Aorta (tissue), 5 donors: ENCODE measurements at regions not wholly inside any gene's neighbourhood (a gene's known extent, or its start where the extent isn't known, plus 50 kb on each side); places are given as distances from the start of the nearest gene placed in this dataset.
"Not testable (repeated sequence)": the region's sequence is repeated elsewhere in the genome, so short reads cannot be mapped to it uniquely, and the experiment has no call there.

Experiments
- ATAC-seq: fragments of 200-7000 bp; cut with Tn5 transposase; one replicate; pipeline ENCODE4 v1.9.1; 2022; ENCODE audit warnings: moderate library complexity; ENCODE audit not compliant: low FRiP score
- DNase-seq, 2 donors: peaks; one replicate each; pipeline ENCODE4 v3.0.0-alpha.2; 2020
- H3K27ac ChIP-seq, 2 donors: one replicate each; pipeline ENCODE4 v1.5.1; 2013; ENCODE audit warnings: low read length in 2 of 2, mild to moderate bottlenecking in 2 of 2, moderate library complexity in 2 of 2, control low read depth in 1 of 2, inconsistent platforms in 1 of 2, low read depth in 1 of 2
- H3K27me3 ChIP-seq, 2 donors: one replicate each; pipeline ENCODE4 v1.6.1; 2013; ENCODE audit warnings: control low read depth in 1 of 2, low read length in 1 of 2, mild to moderate bottlenecking in 1 of 2, moderate library complexity in 1 of 2; ENCODE audit not compliant: insufficient read depth in 2 of 2, control insufficient read depth in 1 of 2
- H3K36me3 ChIP-seq, 2 donors: one replicate each; pipeline ENCODE4 v1.6.1; 2013; ENCODE audit warnings: control low read depth in 1 of 2, low read length in 1 of 2, mild to moderate bottlenecking in 1 of 2; ENCODE audit not compliant: insufficient read depth in 2 of 2, control insufficient read depth in 1 of 2
- H3K4me1 ChIP-seq, 2 donors: one replicate each; pipeline ENCODE4 v1.6.1; 2013; ENCODE audit warnings: low read length in 2 of 2, control low read depth in 1 of 2, mild to moderate bottlenecking in 1 of 2, moderate library complexity in 1 of 2; ENCODE audit not compliant: insufficient read depth in 2 of 2, control insufficient read depth in 1 of 2
- H3K4me3 ChIP-seq, 2 donors: one replicate each; pipeline ENCODE4 v1.5.1; 2013; ENCODE audit warnings: low read length in 2 of 2, control low read depth in 1 of 2, mild to moderate bottlenecking in 1 of 2
- H3K9me3 ChIP-seq: one replicate; pipeline ENCODE4 v1.6.1; 2013; ENCODE audit warnings: mild to moderate bottlenecking, low read length; ENCODE audit not compliant: control insufficient read depth
- WGBS, 2 donors: extraction: QIAGEN DNeasy Blood & Tissue Kit; methylation state at CpG; one replicate each; pipeline ENCODE4 v1.1.7; 2013; 5-methylcytosine and 5-hydroxymethylcytosine counted together
- intact Hi-C, 2 donors: fragments of 100-400 bp; cut with DNase I; formaldehyde crosslinking; loops; one replicate each; pipeline versions ENCODE4 v1.14.2 to v1.15.0; 2022
- donor health status: healthy with polysubstance abuse.
- donor health status: Bipolar disorder and iron deficiency.
- donor health status: DM: no; HTN: no; CAD: no.
- donor health status: DM: no; HTN: no; CAD: no.
- donor health status: DM: yes; HTN: yes; CAD: no.

DNA sequence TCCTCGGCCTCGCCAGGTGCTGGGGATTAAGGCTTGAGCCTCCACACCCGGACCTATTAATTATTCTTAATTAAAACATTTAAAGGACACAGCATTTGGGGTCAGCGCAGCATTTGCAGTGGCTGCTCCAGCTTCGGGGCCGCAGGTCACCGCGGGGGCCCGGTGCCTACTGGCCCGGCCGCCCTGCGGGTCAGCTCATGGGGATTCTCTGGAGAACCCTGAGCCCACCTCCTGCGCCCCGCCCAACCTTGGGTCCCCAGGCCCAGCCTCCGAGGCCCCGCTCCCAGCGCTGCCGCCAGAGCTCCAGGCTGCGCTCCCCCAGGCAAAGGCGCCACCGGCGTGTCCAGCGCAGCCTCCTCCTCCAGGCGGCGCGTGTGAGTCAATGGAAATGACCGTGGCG, 133.9 kb downstream of the POTEG start:
- H3K27me3 ChIP-seq, DNase-seq, ATAC-seq, H3K4me1 ChIP-seq, intact Hi-C loops, H3K9me3 ChIP-seq, H3K4me3 ChIP-seq, H3K27ac ChIP-seq, H3K36me3 ChIP-seq: not testable (repeated sequence)
- WGBS, 2 donors = 73 to 77% methylated on average over 5 to 11 of the region's 28 CpGs

DNA sequence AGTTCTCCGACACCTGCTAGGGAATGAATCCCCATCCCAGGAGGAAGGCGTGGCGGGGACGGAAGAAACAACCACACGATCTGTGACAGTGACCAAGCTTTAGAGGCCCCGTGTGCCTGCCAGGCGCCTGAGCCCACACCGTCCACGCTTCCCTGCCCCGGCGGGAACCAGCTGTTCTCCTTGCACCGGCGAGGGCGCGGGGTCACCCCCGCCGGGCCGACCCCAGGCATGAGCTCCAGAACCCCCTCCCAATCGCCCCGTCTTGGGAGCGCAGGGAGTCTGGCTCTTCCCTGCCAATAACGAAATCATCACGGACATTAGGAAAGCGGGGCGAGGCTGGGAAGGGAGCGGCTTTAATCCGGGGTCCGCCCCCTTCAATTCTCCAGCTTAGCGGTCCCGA, 133.3 kb downstream of the POTEG start:
- H3K9me3 ChIP-seq, H3K27ac ChIP-seq, ATAC-seq, intact Hi-C loops, H3K27me3 ChIP-seq, H3K4me1 ChIP-seq, H3K36me3 ChIP-seq, H3K4me3 ChIP-seq: not testable (repeated sequence)
- 62 to 71% methylated on average over 16 to 18 of the region's 30 CpGs for WGBS, 2 donors
- peak in 1 of 2 donors; percentile 7 for DNase-seq

DNA sequence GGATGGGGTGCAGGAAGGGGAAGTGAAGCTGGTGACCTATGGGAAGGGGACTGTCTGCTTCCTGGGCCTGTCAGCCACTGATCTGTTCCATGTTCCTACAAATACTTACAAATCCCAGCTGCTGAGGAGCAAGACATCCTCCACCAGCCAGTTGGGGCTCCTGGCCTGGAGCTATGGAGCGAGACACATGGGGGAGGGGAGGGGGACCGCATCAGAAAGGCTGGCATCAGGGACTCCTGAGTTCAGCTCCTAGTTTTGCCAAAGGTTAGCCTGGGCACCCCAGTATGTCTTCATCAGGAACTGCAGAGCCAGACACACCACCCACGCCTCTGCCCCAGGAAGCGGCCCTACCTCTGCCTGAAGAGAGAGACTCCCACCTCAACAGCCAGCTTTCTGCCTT, 130.3 kb downstream of the POTEG start:
- H3K4me3 ChIP-seq, H3K27ac ChIP-seq, ATAC-seq, H3K36me3 ChIP-seq, intact Hi-C loops, DNase-seq, H3K27me3 ChIP-seq, H3K4me1 ChIP-seq, H3K9me3 ChIP-seq: not testable (repeated sequence)
- 83 to 85% methylated on average over 1 to 2 of the region's 4 CpGs for WGBS, 2 donors

DNA sequence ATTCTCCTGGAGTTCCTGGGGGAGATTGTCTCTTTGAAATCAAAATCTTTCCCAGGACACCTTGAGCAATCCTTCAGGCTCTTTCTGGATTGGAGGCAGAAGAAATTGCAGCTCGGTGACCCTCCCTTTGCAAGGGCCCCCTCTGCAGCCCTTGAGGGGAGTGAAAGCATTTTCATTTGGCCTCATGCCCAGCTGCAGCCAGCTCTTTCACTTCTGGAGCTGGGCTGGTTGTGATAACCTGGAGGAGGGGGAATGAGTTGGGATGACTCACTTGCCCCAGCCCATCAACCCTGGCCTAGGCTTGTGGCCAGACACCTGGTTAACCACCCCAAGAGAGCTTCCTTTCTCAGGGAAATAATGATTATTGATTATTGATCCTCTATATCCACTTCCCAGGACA, 129.7 kb downstream of the POTEG start:
- H3K4me3 ChIP-seq, H3K9me3 ChIP-seq, DNase-seq, H3K4me1 ChIP-seq, H3K27me3 ChIP-seq, H3K36me3 ChIP-seq, intact Hi-C loops, ATAC-seq, H3K27ac ChIP-seq: not testable (repeated sequence)
- WGBS, 2 donors = no CpG with 5 or more reads among the region's 1 CpG

DNA sequence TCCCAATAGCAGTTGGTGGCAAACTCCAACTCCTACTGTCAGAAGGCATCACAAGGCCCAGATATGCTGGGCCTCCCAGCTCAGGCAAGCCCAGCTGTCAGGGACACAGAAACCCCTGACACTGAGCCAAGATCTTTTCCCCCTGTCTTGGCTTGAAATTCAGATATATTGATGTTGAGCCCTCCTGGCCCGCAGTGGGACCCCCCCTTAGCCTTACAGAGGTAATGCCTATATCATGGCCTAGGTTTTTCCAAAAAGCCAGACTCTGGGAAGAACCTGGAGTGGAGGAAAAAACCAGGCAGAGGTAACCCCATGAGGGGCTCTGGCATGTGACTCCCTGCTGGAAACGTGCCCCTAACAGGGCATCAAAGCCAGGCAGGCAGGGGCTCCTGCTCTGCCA, 129.2 kb downstream of the POTEG start:
- ATAC-seq, H3K4me3 ChIP-seq, H3K4me1 ChIP-seq, H3K27me3 ChIP-seq, intact Hi-C loops, H3K9me3 ChIP-seq, DNase-seq, H3K27ac ChIP-seq, H3K36me3 ChIP-seq: not testable (repeated sequence)
- WGBS, 2 donors = 26 to 72% methylated on average over 1 of the region's 2 CpGs

DNA sequence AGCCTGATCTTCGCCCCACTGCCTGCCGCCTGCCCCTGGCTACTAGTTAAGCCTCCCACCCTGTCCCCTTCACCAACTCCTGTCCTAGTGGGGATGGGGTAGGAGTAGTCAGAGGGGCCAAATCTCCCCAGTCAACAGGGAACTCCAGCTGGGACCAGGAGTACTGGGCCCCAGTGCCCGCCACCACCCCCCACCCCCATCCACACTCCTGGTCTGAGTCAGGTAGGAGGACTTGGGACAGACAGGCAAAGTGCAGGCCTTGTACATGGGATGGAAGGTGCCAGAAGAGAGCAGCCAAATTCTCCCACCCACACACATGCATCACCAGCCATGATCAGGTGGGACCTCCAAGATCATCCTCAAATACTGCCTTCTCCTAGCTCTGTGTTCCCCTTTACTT, 128.4 kb downstream of the POTEG start:
- H3K27ac ChIP-seq, H3K4me3 ChIP-seq, H3K36me3 ChIP-seq, H3K9me3 ChIP-seq, intact Hi-C loops, H3K27me3 ChIP-seq, H3K4me1 ChIP-seq: not testable (repeated sequence)
- ATAC-seq (peak; percentile 28), DNase-seq (peak in 1 of 2 donors; percentile 9)
- WGBS, 2 donors = 43% methylated on average over 1 of the region's 3 CpGs; no CpG with 5 or more reads in 1 of the 2 donors

DNA sequence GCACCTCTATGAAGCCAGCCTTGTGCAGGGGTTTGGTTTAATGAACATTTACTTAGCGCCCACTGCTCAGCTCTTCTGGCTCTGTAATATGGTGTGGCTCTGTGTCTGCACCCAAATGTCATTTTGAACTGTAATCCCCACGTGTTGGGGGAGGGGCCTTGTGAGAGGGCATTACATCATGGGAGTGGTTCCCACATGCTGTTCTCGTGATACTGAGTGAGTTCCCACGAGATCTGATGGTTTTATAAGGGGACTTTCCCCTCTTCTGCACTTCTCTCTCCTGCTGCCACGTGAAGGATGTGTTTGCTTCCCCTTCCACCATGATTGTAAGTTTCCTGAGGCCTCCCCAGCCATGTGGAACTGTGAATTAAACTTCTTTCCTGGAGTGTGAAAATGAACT, 127.7 kb downstream of the POTEG start:
- H3K27me3 ChIP-seq, H3K4me3 ChIP-seq, DNase-seq, H3K4me1 ChIP-seq, intact Hi-C loops, ATAC-seq, H3K9me3 ChIP-seq, H3K27ac ChIP-seq, H3K36me3 ChIP-seq: not testable (repeated sequence)
- no CpG with 5 or more reads among the region's 5 CpGs for WGBS, 2 donors

DNA sequence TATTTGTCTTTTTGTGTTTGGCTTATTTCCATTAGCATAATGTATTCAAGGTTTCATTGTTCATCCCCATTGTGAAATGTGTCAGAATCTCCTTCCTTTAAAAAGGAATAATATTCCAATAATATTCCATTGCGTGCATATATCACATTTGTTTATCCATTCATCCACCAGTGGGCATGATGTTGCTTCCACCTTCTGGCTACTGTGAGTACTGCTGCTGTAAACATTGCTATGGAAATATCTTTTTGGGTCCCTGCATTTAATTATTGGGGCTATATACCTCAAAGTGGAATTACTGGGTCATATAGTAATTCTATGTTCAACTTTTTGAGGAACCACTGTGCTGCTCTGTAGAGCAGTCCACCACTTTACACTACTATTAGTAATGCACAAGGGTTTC, 123.1 kb downstream of the POTEG start:
- H3K27ac ChIP-seq, H3K9me3 ChIP-seq, H3K27me3 ChIP-seq, H3K36me3 ChIP-seq, DNase-seq, intact Hi-C loops, ATAC-seq, H3K4me1 ChIP-seq, H3K4me3 ChIP-seq: not testable (repeated sequence)
- WGBS, 2 donors = 40% methylated on average over 1 of the region's 1 CpG; no CpG with 5 or more reads in 1 of the 2 donors

DNA sequence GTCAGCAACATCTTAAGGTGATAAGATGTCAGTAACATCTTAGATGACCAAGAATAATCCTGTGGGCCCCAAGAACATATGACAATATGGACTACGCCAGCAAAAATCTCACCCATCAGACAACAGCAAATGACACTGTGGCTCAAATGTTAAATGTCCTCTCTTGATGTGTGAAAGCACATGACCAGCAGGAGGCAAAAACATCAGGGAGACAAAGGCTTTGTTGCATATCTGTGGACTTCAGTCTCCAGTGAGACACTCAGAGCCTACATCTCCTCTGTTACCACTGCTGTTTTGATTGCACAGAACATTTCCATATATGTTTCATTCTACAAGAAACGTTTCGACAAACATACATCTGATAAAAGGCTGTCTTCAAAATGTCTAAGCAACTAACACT, 103.5 kb downstream of the POTEG start:
- H3K27me3 ChIP-seq, ATAC-seq, H3K4me3 ChIP-seq, H3K9me3 ChIP-seq, DNase-seq, H3K27ac ChIP-seq, H3K36me3 ChIP-seq, H3K4me1 ChIP-seq, intact Hi-C loops: not testable (repeated sequence)
- no CpG with 5 or more reads among the region's 3 CpGs for WGBS, 2 donors
